ENCODE measurements at regions not wholly inside any gene's neighbourhood (a gene's known extent, or its start where the extent isn't known, plus 50 kb on each side); places are given as distances from the start of the nearest gene placed in this dataset.

DNA sequence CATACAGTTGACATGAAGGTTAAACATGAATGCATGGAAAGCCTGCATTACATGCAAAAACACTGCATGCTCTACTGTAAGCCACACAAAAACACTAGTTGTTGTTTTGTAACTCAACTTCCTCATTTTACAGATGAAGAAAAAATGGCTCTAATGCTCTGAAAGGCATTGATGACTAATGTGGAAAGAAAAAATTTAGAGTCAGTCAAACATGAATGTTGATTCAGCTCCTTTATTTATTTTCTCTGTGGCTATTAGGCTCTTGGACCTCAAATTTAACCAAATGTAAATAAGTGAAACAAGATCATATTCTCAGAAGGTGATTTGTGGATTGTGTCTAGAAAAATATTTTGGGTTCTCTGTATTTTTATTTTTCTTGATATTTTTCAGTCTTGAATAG lies 336.7 kb upstream of the ZNF717 start:
- TF ChIP-seq, protein P1, sequence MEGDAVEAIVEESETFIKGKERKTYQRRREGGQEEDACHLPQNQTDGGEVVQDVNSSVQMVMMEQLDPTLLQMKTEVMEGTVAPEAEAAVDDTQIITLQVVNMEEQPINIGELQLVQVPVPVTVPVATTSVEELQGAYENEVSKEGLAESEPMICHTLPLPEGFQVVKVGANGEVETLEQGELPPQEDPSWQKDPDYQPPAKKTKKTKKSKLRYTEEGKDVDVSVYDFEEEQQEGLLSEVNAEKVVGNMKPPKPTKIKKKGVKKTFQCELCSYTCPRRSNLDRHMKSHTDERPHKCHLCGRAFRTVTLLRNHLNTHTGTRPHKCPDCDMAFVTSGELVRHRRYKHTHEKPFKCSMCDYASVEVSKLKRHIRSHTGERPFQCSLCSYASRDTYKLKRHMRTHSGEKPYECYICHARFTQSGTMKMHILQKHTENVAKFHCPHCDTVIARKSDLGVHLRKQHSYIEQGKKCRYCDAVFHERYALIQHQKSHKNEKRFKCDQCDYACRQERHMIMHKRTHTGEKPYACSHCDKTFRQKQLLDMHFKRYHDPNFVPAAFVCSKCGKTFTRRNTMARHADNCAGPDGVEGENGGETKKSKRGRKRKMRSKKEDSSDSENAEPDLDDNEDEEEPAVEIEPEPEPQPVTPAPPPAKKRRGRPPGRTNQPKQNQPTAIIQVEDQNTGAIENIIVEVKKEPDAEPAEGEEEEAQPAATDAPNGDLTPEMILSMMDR (IDR thresholded peaks at IDR 0.05) = no peak
- TF ChIP-seq POLR2A (IDR thresholded peaks at IDR 0.05) = no peak

All from lower leg skin (tissue), 3 donors.